ENCODE measurements at regions not wholly inside any gene's neighbourhood (a gene's known extent, or its start where the extent isn't known, plus 50 kb on each side); places are given as distances from the start of the nearest gene placed in this dataset.

DNA sequence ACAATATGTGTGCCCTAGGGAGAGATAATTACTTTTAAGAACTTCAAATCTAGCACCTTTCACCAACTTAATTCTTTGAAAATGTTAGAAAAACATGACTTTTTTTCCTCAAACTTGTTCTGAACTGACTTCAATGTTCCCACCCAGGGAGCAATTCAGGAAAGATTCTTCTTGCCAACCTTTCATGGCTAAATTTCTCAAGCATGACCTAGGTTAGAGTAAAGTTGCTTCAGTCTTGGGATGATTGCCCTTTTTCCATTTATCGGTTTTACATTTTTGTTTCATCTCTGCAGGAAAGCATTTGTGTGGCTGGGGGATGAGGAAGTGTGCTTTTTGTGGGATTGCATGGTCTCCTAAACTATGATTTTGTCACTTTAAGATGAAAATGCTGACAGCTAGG lies 647.7 kb downstream of the LTN1 start:
- DNase-seq (ENCODE audit: low read depth): no peak

DNA sequence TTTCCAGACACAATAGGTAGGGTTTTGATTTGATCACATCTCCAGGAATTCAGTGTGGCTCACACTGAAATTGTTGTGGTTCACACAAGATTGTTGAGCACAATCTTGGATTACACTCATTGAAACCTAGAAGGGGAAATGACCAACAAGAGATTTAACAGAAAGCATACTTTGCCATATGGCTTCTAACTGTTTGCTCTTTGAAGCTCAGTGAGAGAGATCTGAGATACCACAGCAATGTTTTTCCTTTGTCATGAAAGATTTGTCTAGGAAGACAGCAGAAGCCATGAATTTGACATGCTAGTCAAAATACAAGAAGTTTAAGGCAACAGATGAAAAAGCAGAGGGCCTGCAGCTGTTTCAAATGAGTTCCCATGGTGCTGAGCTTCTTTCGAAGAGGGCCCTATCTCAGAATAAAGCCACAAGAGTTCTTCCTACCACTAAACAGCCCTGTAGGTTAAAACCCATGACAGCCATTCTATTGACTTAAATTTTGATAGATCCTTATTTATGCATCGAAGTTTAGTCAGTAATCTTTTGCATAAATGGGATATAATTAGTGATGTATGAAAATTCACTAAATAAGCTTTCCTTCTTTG lies 650.4 kb downstream of the LTN1 start:
- no peak for DNase-seq (ENCODE audit: low read depth)

DNA sequence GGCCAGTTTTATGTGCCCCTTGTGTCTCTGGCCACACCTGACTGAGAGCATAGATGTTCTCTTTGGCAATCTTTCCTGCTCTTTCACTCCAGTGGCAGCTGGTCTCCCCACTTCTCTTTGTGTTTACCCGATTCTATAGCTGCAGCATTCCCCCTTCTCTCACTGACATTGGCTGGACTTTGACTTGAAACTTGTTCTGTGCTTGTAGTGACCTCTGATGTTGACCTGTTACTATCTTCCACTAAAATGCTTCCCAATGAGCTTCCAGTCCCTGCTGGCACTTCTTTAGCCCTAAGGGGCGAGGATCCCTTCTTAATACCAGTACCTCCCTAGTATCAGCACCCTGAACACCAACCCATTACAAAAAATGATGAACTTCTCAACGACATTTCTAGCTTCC lies 653.3 kb downstream of the LTN1 start:
- no peak for DNase-seq (ENCODE audit: low read depth)

DNA sequence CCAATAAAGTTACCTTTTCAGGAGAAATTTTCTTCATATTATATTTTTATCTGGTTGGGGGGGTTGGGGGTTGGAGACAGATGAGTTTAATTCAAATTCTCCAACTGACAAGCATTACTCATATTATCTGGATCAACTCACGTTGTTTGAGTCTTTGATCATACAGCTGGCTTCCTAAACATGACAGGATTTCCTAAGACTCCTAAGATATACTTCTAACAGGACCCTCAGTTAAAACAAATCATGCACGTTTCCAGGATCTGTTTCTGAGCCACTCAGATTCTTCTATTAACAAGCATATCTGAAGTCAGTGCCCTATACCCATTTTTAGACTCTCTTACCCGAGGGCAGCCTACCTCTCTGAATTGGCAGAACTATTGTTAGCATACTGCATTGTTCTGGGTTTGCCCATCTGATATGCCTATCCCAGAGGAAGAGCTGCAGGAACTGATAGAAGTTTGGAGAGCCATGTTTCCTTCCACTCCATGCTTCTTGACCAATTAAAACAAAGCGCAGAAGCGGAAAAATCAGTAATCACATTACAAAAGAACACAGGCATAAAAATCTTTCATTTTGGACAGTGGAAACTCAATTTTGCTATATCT lies 653.9 kb downstream of the LTN1 start:
- no peak for DNase-seq (ENCODE audit: low read depth)

DNA sequence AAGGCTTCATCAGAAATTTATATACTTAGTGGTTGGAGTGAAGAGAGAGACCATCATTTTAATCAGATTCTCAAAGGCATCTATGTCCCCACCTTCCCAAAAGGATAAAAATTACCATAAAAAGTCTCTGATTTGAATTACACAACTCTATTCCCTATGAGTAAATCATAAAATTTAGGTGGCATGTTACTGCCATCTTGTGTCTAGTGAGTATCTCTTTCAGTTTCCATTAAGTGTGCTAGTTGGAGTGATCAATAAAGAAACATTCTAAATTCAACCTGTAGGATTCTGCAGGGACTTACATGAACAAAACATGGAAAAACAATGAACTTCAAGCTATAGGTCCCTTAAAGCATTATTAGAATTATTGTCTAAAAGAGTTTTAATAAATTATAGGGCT lies 655.4 kb downstream of the LTN1 start:
- no peak for DNase-seq (ENCODE audit: low read depth)

DNA sequence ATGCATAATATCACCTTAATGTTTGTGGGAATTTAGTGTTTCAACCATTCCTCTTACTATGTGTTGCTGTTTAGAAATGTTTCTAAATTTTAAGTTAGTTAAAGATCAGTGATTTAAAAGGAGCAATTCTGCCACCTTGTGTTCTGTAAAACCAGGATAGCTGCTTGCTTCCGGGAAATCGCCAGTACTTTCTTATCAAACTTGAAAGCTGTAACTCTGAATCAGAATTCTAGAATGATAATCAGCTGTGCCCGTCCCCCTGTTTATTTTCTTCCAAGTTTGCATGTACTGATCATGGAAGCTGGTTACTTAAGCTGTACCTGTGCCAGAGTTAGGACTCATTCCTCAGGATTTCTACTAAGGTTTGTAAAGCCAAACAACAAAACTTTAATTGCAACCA lies 656.4 kb downstream of the LTN1 start:
- no peak for DNase-seq (ENCODE audit: low read depth)

DNA sequence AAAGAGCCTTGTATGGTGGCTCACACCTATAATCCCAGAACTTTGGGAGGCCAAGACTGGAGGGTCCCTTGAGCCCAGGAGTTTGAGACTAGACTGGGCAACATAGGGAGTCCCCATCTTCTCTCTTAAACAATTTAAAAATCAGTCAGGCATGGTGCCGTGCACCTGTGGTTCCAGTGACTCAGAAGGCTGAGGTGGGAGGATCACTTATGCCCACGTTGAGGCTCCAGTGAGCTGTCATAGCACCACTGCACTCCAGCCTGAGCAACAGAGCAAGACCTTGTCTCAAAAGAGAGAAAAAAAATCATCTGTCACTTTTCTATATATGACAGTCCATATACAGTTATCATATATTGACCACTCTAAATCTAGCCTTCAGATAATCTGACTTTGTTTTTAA lies 658.3 kb downstream of the LTN1 start:
- no peak for DNase-seq (ENCODE audit: low read depth)

DNA sequence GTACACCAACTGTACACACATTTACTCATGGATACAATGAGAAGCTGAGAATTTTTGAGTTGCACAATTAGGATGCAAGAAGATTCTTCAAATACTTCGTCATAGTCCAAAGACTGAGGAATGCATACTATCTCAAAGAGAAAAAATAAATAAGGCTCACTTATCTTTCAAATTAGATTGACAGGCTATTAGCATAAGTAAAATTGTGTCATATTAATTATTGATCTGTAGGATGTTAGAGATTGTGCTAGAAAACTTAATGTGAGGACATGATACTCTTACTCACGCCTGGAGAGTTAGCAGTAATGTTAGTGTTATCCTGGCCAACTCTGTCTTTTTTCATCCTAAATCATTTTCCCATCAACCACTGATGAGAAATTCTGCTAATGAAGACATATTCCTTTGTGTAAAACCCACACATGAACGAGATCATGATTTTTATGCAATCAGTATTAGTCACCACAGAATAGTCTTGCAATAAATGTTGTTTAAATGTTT lies 659.0 kb downstream of the LTN1 start:
- no peak for DNase-seq (ENCODE audit: low read depth)

DNA sequence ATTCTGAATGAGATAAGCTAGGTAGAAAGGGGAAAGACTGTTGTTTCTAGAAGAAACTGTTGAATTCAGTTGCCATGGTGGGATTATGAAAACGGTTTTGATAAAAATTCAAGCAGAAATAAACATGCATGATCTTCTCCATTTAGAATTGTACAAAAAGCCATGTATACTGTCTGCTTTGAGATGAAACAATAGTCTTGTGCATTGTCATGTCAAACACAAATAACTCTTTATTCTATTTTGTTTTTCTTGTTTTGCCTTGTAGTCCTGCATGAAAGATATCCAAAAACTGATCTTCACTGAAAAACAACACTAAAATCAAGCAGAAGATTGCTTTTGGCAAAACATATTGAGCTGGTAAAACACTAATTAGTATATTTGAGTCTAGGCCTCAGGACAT lies 659.9 kb downstream of the LTN1 start:
- no peak for DNase-seq (ENCODE audit: low read depth)

DNA sequence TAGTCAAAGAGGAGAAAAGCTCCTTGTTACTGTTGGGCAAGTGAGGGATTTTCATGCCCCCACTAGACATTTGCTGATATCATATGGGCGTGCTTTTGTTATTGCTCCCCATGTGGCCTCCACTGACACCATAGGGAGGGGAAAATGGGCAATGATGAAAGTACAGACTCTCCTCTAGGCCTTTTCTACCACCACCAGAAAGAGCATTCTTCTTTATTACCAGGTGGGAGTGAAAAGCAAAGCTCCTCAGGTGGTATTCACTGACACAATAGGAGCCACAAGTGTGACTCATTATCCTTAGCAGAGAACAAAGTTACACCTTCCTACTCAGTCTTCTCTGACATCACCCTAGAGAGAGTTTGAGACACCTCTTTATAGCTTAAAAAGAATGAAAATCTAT lies 667.1 kb downstream of the LTN1 start:
- no peak for DNase-seq (ENCODE audit: low read depth)

DNA sequence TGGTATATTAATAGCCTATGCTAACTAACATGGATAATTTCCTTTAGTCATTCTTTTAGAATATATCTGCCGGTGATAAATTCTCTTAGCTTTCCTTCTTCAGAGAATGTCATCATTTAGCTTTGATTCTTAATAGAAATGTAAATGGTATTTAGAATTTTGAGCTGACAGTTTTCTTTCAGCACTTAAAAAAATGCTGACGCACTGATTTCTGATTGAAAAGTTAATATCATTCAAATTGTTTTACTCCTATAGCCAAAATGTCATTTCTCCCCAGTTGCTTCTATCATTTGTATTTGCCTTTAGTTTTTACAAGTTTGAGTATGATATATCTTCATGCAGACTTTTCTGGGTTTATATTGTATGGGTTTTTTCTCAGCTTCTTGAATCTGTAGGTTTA lies 668.0 kb downstream of the LTN1 start:
- DNase-seq (ENCODE audit: low read depth): no peak

DNA sequence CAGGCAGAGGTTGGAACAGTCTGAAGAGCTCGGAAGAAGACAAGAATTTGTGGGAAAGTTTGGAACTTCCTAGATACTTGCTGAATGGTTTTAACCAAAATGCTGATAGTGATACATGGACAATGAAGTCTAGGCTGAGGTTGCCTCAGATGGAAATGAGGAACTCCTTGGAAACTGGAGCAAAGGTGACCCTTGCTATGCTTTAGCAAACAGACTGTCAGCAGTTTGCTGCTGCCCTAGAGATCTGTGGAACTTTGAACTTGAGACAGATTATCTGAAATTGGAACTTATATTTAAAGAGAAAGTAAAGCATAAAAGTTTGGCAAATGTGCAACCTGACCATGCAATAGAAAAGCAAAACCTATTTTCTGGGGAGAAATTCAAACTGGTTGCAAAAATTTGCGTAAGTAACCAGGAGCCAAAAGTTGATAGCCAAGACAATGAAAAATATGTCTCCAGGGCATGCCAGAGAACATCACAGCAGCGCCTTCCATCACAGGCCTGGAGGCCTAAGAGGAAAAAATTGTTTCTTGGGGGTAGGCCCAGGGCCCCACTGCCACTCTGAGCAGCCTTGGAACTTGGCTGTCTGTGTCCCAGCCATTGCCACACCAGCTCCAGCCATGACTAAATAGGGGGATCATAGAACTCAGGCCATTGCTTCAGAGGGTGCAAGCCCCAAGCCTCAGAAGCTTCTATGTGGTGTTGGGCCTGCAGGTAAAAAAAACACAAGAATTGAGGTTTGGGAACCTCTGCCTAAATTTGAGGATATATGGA lies 675.3 kb downstream of the LTN1 start:
- no peak for DNase-seq (ENCODE audit: low read depth)

DNA sequence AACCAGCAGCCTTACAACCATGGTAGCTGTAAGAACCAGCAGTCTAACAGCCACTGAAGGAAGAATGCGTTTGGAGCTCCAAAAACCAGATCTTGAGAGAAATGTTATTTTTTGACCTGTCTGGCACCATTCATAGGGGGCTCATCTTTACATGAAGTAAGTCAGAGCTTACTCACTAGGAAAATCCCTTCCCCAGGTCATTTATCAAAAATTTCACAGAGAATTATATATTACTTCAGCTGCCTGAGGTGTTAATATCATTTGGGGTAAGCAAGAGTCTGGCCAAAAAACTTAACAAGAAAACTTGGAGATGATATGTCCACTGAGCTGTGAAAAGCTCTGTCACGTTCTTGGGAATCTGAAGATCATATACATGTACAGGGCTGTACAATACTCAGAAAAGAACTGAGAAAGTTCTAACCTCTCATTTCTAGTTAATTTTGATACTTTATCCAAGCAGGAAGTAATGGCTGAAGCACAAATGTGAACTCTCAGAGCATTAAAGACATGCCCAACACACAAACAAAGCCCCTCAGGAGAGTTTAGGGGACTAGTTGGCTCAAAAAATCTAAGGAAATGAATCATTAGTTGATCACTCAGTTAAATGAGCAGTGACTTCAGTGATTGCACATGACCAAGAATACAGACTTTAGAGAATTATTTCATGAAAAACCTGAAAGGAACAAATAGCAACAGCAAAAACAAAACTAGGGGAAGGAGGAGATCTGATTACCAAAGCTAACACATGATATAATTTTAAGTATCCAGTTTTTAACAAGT lies 681.1 kb downstream of the LTN1 start:
- DNase-seq (ENCODE audit: low read depth): no peak

DNA sequence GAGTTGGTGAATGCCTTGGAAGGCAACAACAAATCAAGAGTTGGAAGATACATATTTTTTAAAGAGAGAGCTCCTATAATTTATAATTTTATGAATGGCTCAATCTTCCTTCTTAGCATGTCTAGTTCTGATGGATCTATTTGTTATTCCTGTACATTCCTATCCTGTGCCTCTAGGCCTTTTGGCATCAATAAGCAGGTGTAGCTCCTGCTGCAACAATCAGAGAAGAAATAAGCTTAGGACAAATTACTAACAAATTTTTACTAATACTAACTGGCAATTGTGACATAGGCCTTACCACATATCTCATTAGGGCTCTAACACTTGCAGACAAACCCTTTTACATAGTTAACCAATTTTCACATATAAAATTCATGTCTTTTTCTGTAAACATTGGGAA lies 682.0 kb downstream of the LTN1 start:
- no peak for DNase-seq (ENCODE audit: low read depth)

DNA sequence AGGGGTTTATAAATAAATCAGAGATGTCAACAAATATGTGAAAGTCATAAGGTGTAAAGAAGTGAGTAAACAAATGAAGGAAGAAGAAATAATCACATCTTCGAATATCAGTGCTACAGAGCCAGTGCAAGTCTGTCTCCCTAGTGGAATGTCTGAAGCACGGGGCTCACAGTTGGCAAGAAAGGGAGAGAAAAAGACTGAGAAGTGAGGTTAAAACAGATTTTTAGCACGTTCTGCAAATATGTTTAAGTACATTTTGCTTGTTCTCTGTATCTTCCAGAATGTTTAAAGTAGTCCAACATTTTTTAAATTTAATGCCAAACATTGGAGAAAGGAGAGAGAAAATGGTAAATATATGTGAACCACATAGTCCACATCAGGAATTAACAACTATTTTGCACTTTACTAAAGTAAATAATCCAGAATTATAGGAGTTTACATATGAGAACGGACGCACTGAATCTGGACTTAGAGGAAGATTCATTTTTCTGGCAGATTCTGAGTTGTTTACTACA lies 682.4 kb downstream of the LTN1 start:
- no peak for DNase-seq (ENCODE audit: low read depth)

DNA sequence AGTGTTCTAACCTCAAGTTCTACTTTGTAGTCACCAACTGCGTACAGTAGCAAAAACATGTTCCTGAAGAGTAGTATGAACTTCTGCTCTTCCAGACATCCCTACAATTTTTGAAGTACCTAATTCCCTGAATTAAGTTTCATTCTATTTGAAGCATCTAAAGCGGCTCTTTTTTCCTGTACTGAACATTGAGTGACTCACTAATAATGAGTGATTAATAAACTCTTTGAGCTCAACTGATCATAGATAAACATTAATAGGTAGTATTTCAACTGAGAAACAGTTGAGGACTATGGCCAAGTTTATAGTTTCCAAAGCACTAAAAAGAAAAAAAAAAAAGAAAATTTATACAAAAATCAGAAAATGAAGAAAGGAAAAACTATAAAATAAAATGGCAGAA lies 683.1 kb downstream of the LTN1 start:
- no peak for DNase-seq (ENCODE audit: low read depth)

DNA sequence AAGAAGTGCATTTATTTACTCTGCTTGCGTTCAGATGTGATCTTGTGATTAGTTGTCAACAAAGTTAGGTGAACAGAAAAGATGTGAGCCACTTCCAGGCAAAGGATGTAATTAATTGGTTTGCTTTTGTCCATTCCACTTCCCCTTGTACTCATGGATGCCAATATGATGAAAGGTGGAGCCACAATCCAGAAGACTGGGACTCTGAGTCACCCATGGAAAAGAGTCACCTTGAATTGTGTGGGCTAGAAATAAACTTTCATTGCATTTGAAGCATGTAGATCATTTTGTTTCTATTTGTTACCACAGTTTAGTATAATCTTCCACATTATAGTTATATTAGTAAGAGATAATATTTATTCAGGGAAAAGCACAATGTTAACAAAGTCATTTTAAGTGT lies 684.2 kb downstream of the LTN1 start:
- no peak for DNase-seq (ENCODE audit: low read depth)

DNA sequence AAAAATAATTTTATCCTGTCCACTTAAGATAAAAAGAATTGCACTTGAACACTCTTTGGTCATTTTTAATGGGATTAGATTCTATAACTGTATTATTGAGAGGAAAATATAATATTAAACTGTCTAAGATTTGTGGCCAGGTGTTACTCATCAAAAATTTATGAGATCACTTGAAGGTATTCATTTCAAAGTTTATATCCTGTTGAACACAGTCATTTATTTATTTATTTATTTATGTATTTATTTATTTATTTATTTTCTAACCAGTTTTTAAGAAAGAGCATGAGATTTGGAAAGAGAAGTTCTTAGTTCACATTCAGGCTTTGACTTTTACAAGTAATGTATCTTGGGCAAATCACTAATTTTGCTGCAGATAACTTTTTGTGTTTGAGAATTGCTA lies 692.7 kb downstream of the LTN1 start:
- no peak for DNase-seq (ENCODE audit: low read depth)

DNA sequence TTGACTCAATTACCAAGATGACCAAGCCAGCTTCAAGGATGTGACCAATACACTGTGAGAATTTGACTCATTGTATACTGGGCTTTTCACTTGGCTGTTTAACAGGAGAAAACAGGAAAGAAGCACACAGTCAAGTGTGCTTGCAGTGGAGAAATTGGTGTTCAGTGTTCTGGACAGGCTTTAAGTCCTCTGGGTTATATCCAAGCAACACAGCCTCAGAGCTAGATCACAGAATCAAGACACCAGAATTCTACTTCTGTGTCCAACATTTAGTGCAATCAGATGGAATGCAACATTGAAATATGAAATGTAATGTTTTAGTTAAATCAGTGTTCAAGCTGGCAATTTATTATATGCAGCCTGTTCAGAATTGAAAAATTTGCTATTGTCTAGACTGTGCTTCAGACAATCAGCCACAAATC lies 694.4 kb downstream of the LTN1 start:
- DNase-seq (ENCODE audit: low read depth): no peak

DNA sequence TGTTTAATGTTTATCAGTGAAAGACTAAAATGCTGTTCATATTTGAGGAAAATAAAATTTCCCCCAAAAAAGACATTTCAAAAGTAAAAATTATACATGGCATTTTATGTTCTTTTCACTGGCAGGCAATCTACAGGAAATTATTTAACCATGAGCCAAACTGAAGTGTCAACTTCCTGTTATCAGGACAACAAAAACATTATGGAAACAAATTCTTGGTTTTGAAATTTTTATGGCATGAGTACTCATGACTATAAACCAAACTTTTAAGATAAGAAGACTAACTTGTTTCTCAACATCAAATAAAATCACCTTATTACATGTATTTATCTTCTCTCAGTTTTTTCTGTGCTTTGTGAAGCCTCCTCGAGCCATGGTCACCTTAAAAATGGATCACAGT lies 698.6 kb downstream of the LTN1 start:
- no peak for DNase-seq (ENCODE audit: low read depth)

DNA sequence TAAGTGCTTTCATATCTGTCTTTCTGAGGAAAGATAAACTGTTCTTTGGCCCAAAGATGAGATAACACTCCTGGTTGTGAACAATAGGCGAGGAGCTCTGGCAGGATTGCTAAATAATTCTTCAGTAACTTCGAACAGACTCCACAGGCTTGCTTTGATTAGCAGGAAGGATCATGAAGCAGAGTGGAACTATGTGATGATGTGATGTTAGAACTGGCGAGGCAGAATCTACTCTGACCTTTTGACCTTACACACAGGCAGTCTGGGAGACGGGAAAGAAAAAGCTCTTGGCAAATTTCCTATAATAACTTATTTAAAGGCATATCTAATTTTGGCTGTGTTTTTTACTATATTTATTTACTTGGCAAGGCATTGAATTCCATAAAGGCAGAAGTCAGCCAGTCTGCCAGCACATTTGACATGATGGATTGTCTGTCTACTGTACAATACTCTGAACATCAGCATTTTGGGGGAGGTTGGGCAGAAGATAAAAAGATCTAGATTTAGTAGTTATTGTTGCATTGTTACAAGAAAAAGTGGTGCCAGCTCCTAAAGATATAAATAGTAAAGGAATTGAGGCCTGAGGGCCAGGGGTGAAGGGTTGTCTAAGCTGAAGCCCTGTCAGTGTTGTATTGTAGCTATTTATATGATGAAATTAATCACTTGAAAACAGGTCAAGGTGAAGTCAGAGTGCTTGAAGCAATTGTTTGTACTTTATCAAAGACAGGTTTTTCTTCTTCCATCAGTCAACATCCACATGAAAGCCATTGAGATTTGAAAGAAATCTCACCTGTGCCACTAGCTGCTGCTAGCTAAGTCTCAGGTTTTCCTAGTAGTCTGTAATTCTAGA lies 708.8 kb downstream of the LTN1 start:
- no peak for DNase-seq (ENCODE audit: low read depth)

DNA sequence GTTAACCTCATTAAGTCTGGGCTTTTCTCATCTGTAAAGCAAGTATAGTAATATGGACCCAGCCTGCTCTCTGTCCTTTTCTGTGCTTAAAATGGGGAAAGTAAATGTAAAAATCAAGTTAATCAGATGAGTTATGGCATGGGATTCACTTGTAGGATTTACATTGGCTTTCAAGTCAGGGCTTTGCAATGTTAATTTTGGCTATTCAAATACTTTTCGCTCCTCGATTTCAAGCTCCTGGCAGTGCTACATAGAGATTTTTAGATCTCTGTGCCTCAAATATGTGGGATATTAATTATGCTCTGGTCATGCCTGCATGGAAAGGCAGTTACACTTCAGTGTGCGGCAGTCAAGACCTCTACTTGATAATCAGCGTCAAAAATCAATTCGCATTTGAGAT lies 709.8 kb downstream of the LTN1 start:
- no peak for DNase-seq (ENCODE audit: low read depth)
